AG10803 (cell line): ENCODE measurements at regions not wholly inside any gene's neighbourhood (a gene's known extent, or its start where the extent isn't known, plus 50 kb on each side); places are given as distances from the start of the nearest gene placed in this dataset.

Experiments
- DNase-seq: peaks from one replicate; pipeline ENCODE4 v3.0.0; 2010; ENCODE audit warnings: low read depth
- H3K4me3 ChIP-seq: 2 replicates; pipeline ENCODE4 v1.5.1; 2011; ENCODE audit warnings: mild to moderate bottlenecking, low read length, control low read depth
- CTCF ChIP-seq: conservative IDR thresholded peaks from 2 replicates; pipeline ENCODE4 v1.5.1; 2011; ENCODE audit warnings: mild to moderate bottlenecking, low read length, control low read depth, inconsistent platforms

DNA sequence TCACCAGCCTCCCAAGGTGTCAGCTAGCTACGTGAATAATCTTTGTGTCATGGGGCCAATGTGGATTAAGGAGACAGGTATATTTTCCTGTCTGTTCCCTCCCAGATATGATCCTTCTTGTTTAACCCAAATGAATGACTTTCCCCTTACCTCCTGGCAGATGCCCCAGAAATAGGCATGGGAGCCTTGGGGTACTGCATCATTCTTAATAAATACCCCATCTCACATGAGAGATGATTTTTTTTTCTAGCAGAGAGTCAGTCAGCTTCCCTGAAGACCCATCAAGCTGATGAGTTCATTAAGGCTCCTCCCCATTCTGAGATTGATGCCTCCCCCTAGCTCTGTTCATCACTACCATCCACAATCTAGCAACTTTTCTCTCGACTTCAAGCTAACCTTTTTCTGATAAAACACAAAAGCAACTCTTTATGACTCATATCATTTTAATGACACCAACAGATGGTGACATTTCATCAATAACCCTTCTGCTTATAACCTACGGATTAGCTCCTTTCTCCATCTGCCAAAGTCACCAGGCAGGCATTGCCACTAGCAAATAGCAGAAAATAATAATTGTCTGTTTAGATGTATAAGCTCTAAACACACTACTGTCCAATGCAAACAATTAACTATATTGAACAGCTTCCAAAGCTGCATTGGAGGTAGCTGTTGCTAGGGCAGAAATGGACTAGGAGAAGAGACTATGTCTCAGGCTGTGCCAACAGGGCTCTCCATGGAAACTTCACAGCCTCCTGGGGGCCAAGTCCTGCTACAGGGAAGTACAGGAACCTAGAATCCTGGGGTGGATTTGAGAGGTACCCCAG, 143.7 kb downstream of the ACER2 start:
- no peak for TF ChIP-seq CTCF
- DNase-seq: no peak
- no peak overlapping the region for H3K4me3 ChIP-seq

GRCh38 chr9:19551124-19551929, 142.5 kb downstream of the ACER2 start:
- no peak overlapping the region; the same call in 1 of the 2 replicates for H3K4me3 ChIP-seq
- no peak for DNase-seq
- no peak for TF ChIP-seq CTCF

GRCh38 chr9:19550009-19550408, 141.2 kb downstream of the ACER2 start:
- TF ChIP-seq CTCF: no peak
- DNase-seq: no peak

GRCh38 chr9:19533373-19533772, 124.6 kb downstream of the ACER2 start:
- no peak for TF ChIP-seq CTCF
- no peak for DNase-seq
- no peak overlapping the region for H3K4me3 ChIP-seq

More at GRCh38 chr9:19550009-19550408, 141.2 kb downstream of the ACER2 start:
- H3K4me3 ChIP-seq: no peak overlapping the region

GRCh38 chr9:19527663-19528062, 118.9 kb downstream of the ACER2 start:
- DNase-seq: no peak
- H3K4me3 ChIP-seq: no peak overlapping the region
- TF ChIP-seq CTCF: no peak

DNA sequence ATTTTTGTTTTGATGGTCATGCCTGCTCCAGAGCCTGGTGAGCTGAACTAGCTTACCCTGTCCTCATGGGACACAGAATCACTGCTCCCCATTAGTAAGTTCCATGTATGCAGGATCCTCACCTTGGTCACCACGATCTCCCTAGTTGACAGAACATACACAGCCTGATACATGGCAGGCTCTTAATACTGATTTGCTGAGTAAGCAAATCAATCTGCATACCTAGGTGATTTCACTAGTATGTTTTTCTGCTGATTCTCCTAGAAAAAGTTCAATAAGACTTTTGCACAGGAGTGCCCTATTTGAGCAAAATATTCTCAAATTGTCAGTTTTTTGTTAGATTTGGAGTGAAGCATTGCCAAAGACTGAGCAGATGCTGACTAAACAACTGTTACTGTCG, 113.7 kb downstream of the ACER2 start:
- no peak for TF ChIP-seq CTCF
- DNase-seq: no peak
- H3K4me3 ChIP-seq: no peak overlapping the region
